Thymus (tissue), 11 donors: ENCODE measurements at regions not wholly inside any gene's neighbourhood (a gene's known extent, or its start where the extent isn't known, plus 50 kb on each side); places are given as distances from the start of the nearest gene placed in this dataset.

Experiments
- DNase-seq, 9 donors: peaks; one replicate each; pipeline ENCODE4 v3.0.0-alpha.2; 2013; ENCODE audit warnings: low spot score in 9 of 9, low read depth in 6 of 9, missing footprints in 1 of 9
- H3K27ac ChIP-seq, 2 donors: one replicate each; pipeline ENCODE4 v1.5.1; 2013; ENCODE audit warnings: control low read depth in 1 of 2, low read depth in 1 of 2, low read length in 1 of 2, mild to moderate bottlenecking in 1 of 2, moderate library complexity in 1 of 2
- H3K27me3 ChIP-seq, 2 donors: one replicate each; pipeline ENCODE4 v1.5.1; 2013; ENCODE audit warnings: low read length in 1 of 2; ENCODE audit not compliant: control insufficient read depth in 2 of 2, insufficient read depth in 1 of 2
- H3K36me3 ChIP-seq, 2 donors: one replicate each; pipeline ENCODE4 v1.5.1; 2013; ENCODE audit warnings: low read length in 1 of 2, mild to moderate bottlenecking in 1 of 2, moderate library complexity in 1 of 2; ENCODE audit not compliant: control insufficient read depth in 2 of 2, insufficient read depth in 2 of 2
- H3K4me1 ChIP-seq, 2 donors: one replicate each; pipeline ENCODE4 v1.5.1; 2013; ENCODE audit warnings: low read length in 2 of 2; ENCODE audit not compliant: control insufficient read depth in 2 of 2, insufficient read depth in 2 of 2
- H3K4me3 ChIP-seq, 2 donors: one replicate each; pipeline ENCODE4 v1.5.1; 2013; ENCODE audit warnings: low read length in 2 of 2, control low read depth in 1 of 2, mild to moderate bottlenecking in 1 of 2
- H3K9me3 ChIP-seq, 2 donors: one replicate each; pipeline ENCODE4 v1.5.1; 2013; ENCODE audit warnings: low read length in 1 of 2, mild to moderate bottlenecking in 1 of 2; ENCODE audit not compliant: control insufficient read depth in 2 of 2, insufficient read depth in 1 of 2
- WGBS: extraction: QIAGEN DNeasy Blood & Tissue Kit; methylation state at CpG from one replicate; pipeline ENCODE4 v1.1.7; 2013; 5-methylcytosine and 5-hydroxymethylcytosine counted together
- donor health status: healthy.

DNA sequence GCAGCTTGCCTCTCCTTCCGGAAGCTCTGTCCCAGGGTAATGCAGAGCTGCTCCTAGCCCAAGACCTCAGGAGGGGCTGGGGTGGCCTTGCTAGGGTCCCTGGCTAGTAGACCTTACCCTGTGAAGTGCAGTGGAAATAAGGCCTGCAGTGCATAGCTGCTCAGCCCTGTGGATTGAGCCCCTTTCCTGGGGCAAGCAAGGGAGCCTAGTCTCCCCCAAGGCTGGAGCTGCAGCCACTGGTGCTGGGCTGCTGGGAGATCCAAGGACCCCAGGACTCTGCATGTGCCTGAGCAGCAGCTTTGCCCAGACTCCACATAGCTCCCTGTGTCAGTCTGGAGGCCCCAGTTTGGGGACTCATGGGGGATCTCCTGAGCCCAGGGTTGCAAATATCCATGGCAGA lies 57.9 kb downstream of the FANCF start:
- Histone ChIP-seq H3K4me3 (no peak overlapping the region), H3K27ac (no peak overlapping the region), H3K4me1 (peaks cover 0 to 3% of the 10 kb centered on the region in 2 donors), H3K27me3 (no peaks in the 10 kb centered on the region), H3K9me3 (peaks cover 0 to 3% of the 10 kb centered on the region in 2 donors), H3K36me3 (no peaks in the 10 kb centered on the region)
- DNase-seq, result no peak
- 96% methylated on average over 1 of the region's 1 CpG for WGBS

DNA sequence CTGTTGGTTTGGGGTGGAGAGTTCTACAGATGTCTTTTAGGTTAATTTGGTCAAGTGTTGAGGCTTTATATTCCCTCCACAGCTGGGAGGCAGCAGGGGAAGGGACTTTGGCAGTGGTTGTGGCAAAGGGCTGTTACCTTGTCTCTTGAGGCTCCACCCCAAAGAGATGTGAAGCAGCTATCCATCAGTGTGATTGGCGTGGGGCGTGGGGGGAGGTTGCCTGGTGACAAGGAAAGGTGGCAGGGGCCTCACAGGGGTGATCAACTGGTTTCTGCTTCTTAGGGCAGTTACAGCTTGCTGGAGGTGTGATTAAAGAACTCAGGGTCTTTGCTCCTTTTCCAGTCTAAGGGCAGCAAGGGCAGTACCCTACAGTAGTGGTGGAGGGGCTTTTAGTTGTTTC lies 59.3 kb downstream of the FANCF start:
- DNase-seq, result no peak
- Histone ChIP-seq H3K4me1 (peaks cover 0 to 3% of the 10 kb centered on the region in 2 donors), H3K36me3 (no peaks in the 10 kb centered on the region), H3K4me3 (no peak overlapping the region), H3K9me3 (peaks cover 0 to 3% of the 10 kb centered on the region in 2 donors), H3K27me3 (no peaks in the 10 kb centered on the region), H3K27ac (no peak overlapping the region)
- WGBS, result 74% methylated on average over 2 of the region's 2 CpGs

DNA sequence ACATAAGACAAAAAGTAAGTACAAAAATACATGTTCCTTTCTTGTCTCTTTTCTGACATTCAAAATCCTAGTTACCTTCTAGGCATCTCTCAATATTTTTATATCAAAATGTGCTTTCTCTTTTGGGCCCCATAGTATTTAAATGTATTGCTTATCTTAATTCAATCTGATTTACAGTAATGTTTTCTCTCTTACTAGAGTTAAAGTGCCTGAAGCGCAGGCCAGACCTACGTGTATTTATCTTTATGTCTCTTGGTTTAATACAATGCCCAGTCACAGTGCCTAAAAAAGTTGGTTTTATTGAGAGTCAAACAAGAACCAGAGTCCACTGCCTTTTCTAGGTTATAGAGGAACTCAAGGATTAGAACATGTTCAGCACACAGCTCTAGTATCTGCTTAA lies 64.3 kb downstream of the FANCF start:
- no peak overlapping the region for H3K27ac ChIP-seq
- no peak overlapping the region for H3K4me3 ChIP-seq
- DNase-seq, result no peak
- no peaks in the 10 kb centered on the region for H3K36me3 ChIP-seq
- no peaks in the 10 kb centered on the region for H3K27me3 ChIP-seq
- 92% methylated on average over 2 of the region's 2 CpGs for WGBS
- no peaks in the 10 kb centered on the region for H3K4me1 ChIP-seq
- H3K9me3 ChIP-seq, result no peaks in the 10 kb centered on the region

DNA sequence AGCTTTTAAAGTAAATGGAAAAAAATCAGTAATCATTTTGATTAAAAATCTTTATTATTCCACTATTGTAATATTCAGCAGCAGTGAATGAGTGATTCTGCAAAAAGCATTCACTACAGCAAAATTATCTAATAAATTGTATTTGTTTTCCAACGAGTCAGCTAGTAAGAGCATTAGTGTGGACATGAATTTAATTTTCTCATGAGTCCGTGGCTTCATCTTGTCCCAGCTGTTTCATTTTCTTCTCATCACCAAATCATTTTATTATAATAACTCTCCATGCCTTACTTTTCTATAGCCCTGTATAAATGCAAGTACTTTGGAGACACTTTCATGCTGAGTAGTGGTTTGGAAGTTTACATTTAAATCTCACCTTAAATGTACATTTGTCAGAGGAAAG lies 66.2 kb downstream of the FANCF start:
- no peak overlapping the region for H3K27ac ChIP-seq
- no peak overlapping the region for H3K4me3 ChIP-seq
- H3K9me3 ChIP-seq, result no peaks in the 10 kb centered on the region
- no peaks in the 10 kb centered on the region for H3K4me1 ChIP-seq
- WGBS, result 88% methylated on average over 2 of the region's 2 CpGs
- no peak for DNase-seq
- no peaks in the 10 kb centered on the region for H3K36me3 ChIP-seq
- H3K27me3 ChIP-seq, result no peaks in the 10 kb centered on the region

DNA sequence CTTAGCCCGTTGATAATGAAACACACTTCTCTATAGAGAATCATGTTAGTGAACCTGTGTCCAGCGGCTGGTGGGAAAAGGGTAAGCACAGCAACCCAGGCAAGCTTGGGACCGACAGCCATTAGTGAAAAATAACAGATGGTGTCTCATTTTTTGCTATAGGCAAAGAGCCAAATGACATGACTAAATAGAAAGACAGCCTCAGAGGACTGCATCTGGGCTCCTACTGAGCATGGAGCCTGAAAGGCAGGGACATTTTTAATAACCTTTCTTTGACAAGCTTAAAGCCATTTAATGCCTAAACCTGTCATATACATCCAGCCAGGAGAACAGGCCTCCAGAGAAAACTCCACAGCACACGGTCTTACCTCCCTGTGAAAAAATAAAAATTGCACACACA lies 67.0 kb downstream of the FANCF start:
- no peaks in the 10 kb centered on the region for H3K36me3 ChIP-seq
- H3K4me1 ChIP-seq, result no peaks in the 10 kb centered on the region
- H3K27me3 ChIP-seq, result no peaks in the 10 kb centered on the region
- DNase-seq, result no peak
- no peak overlapping the region for H3K27ac ChIP-seq
- 84% methylated on average over 4 of the region's 4 CpGs for WGBS
- H3K9me3 ChIP-seq, result no peaks in the 10 kb centered on the region
- H3K4me3 ChIP-seq, result no peak overlapping the region

DNA sequence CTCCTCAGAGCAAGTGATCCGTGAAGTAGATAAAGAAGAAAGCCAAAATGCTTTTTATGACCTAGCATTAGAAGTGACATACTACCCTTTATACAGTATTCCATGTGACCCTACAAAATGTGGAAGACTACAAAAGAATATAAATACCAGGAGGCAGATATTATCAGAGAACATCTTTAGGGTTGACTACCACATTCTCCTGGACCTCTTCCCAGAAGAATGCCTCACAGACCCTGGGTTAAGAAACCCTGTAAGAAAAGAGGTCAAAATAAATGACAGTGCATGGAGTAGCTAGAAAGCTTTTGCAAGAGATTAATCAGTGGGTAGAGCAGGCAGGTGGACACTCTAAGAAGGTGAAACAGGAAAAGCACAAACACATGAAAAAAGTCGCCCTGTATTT lies 69.2 kb downstream of the FANCF start:
- 96% methylated on average over 2 of the region's 2 CpGs for WGBS
- no peak overlapping the region for H3K4me3 ChIP-seq
- H3K4me1 ChIP-seq, result no peaks in the 10 kb centered on the region
- no peaks in the 10 kb centered on the region for H3K36me3 ChIP-seq
- no peaks in the 10 kb centered on the region for H3K27me3 ChIP-seq
- no peak for DNase-seq
- H3K27ac ChIP-seq, result no peak overlapping the region
- H3K9me3 ChIP-seq, result no peaks in the 10 kb centered on the region

DNA sequence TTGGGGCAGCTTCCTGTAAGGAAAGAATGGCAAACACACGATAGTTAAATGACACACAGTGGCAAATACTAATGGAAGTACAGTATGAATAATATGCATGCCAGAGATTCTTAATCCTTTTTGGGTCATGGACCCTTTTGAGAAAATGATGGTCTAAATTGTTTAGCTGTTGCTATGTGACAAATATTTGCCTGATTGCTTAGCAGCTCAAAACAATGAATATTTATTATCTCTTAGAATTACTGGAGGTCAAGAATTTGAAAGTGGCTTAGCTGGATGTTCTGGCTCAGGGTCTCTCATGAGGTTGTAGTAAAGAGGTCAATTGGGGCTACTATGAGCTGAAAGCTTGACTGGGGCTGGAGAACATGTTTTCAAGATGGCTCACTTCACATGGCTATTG lies 69.7 kb downstream of the FANCF start:
- no peak for DNase-seq
- Histone ChIP-seq H3K27me3 (no peaks in the 10 kb centered on the region), H3K4me1 (no peaks in the 10 kb centered on the region), H3K27ac (no peak overlapping the region), H3K9me3 (no peaks in the 10 kb centered on the region), H3K36me3 (no peaks in the 10 kb centered on the region), H3K4me3 (no peak overlapping the region)
- 97% methylated on average over 1 of the region's 1 CpG for WGBS

DNA sequence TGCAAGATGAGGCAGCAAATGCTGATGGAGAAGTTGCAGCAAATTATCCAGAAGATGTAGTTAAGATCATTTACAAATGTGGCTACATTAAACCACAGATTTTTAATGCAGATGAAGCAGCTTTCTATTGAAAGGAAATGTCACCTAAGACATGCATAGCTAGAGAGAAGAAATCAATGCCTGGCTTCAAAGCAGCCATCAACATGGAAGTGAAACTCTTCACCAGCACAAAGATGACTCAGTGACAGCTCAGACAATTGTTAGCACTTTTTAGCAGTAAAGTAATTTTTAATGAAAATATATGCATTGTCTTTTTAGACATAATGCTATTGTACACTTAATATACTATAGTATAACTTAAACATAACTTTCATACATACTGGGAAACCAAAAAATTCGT lies 71.4 kb downstream of the FANCF start:
- WGBS, result 32% methylated on average over 1 of the region's 1 CpG
- no peaks in the 10 kb centered on the region for H3K36me3 ChIP-seq
- H3K4me1 ChIP-seq, result no peaks in the 10 kb centered on the region
- no peaks in the 10 kb centered on the region for H3K9me3 ChIP-seq
- H3K27me3 ChIP-seq, result no peaks in the 10 kb centered on the region
- H3K27ac ChIP-seq, result no peak overlapping the region
- no peak for DNase-seq
- no peak overlapping the region for H3K4me3 ChIP-seq

DNA sequence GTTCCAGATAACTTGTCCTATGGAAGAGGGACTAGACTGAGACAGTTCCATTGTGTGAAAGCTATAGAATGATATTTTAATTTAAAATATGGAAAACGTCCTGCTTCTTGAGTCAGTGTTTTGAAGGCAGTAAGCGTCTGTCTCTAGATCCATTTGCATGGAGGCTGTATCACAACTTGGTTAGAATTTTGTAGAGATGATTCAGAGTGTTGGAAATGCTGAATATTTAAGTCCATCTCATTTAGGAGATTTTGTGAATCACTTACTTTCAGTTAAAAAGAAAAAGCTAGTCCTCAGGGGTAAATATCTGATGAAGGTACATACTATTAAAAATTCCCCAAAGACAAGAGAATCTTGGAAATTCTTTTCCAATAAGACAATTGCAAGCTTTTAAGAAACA lies 72.7 kb downstream of the FANCF start:
- H3K27ac ChIP-seq, result no peak overlapping the region
- no peak overlapping the region for H3K4me3 ChIP-seq
- 86% methylated on average over 2 of the region's 2 CpGs for WGBS
- no peaks in the 10 kb centered on the region for H3K36me3 ChIP-seq
- H3K4me1 ChIP-seq, result no peaks in the 10 kb centered on the region
- no peaks in the 10 kb centered on the region for H3K27me3 ChIP-seq
- H3K9me3 ChIP-seq, result no peaks in the 10 kb centered on the region
- DNase-seq, result no peak

DNA sequence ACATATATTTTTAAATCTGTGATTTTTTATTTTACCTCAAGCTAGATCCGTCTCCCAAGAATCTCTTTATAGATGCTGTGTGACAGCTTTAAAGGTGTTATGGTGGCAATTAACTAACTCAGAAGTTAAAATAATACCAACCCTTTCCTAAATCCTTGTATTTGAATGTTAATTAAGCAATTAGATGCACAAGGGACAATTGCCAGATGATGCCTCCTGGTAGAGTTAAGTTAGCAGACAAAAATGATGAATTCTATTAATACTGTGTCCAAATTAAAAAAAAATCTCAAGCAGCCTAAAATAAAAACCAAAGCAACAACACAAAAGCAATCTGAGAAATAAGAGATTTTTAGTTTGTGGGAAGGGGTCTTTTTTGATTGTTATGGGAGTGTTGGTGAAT lies 78.9 kb downstream of the FANCF start:
- no peak for DNase-seq
- no peaks in the 10 kb centered on the region for H3K4me1 ChIP-seq
- no peak overlapping the region for H3K27ac ChIP-seq
- no peaks in the 10 kb centered on the region for H3K27me3 ChIP-seq
- H3K36me3 ChIP-seq, result no peaks in the 10 kb centered on the region
- WGBS, result 83% methylated on average over 1 of the region's 1 CpG
- no peaks in the 10 kb centered on the region for H3K9me3 ChIP-seq
- no peak overlapping the region for H3K4me3 ChIP-seq
